H1 (cell line): ENCODE measurements at regions not wholly inside any gene's neighbourhood (a gene's known extent, or its start where the extent isn't known, plus 50 kb on each side); places are given as distances from the start of the nearest gene placed in this dataset.

Experiments
- CTCF ChIA-PET: fragments of 300-600 bp; sonication (Branson Sonifier 250); formaldehyde crosslinking; loops from one replicate; lab custom pipeline; 2021; ENCODE audit not compliant: partially characterized antibody; lab: Charles Lee
- POLR2A ChIA-PET: fragments of 300-600 bp; sonication (Branson Sonifier 250); formaldehyde crosslinking; loops from one replicate; lab custom pipeline; 2021; ENCODE audit warnings: inconsistent platforms; ENCODE audit not compliant: partially characterized antibody; lab: Charles Lee
- DNase-seq, 2 experiments: peaks; one replicate each; pipeline versions ENCODE4 v3.0.0 to v3.0.0-alpha.2; 2010 to 2022; ENCODE audit warnings: low spot score in 2 of 2, low read depth in 1 of 2, mixed read lengths in 1 of 2
- FAIRE-seq: peaks from 2 replicates; lab custom pipeline; 2011; peaks lifted over from hg19 to GRCh38; lab: Jason Lieb, UNC
- H2AFZ ChIP-seq: 2 replicates; pipeline ENCODE4 v1.8.1; 2012; ENCODE audit warnings: low read length, inconsistent platforms
- H2AK5ac ChIP-seq: 2 replicates; pipeline ENCODE4 v1.6.1; 2013; ENCODE audit warnings: low read depth, low read length
- H2BK120ac ChIP-seq: replicated peaks from 2 replicates; pipeline ENCODE3; 2013; ENCODE audit warnings: low read depth, low read length, inconsistent platforms
- H2BK12ac ChIP-seq: 2 replicates; pipeline ENCODE4 v1.6.1; 2013; ENCODE audit warnings: low read depth, low read length
- H2BK15ac ChIP-seq: 2 replicates; pipeline ENCODE4 v1.6.1; 2013; ENCODE audit warnings: low read length
- H2BK20ac ChIP-seq: 2 replicates; pipeline ENCODE4 v1.6.1; 2013; ENCODE audit warnings: low read length
- H2BK5ac ChIP-seq: 2 replicates; pipeline ENCODE4 v1.6.1; 2013; ENCODE audit warnings: low read depth, low read length
- H3K14ac ChIP-seq: 2 replicates; pipeline ENCODE4 v1.6.1; 2013; ENCODE audit warnings: inconsistent platforms; ENCODE audit not compliant: insufficient read length
- H3K18ac ChIP-seq: 2 replicates; pipeline ENCODE4 v1.6.1; 2013; ENCODE audit warnings: low read length; ENCODE audit errors: extremely low read depth
- H3K23ac ChIP-seq: 2 replicates; pipeline ENCODE4 v1.6.1; 2013; ENCODE audit warnings: inconsistent platforms; ENCODE audit not compliant: insufficient read length
- H3K23me2 ChIP-seq: 2 replicates; pipeline ENCODE4 v1.6.1; 2013; ENCODE audit warnings: low read depth, low read length
- H3K27ac ChIP-seq: 2 replicates; pipeline ENCODE4 v1.6.1; 2011; ENCODE audit warnings: low read depth, low read length, inconsistent platforms
- H3K27me3 ChIP-seq, 4 experiments: replicated peaks in 1 of 4; 1 replicate in 1 of 4; 2 replicates in 3 of 4; pipeline versions ENCODE4 v1.6.1 to v1.8.1; 2011 to 2013; ENCODE audit warnings: low read length in 3 of 4, mild to moderate bottlenecking in 3 of 4, inconsistent platforms in 2 of 4, mixed read lengths in 2 of 4, moderate library complexity in 1 of 4; ENCODE audit not compliant: control insufficient read depth in 3 of 4, insufficient read depth in 3 of 4; ENCODE audit errors: extremely low read depth in 1 of 4
- H3K36me3 ChIP-seq, 4 experiments: 2 replicates each; pipeline versions ENCODE4 v1.6.1 to v1.8.1; 2011 to 2013; ENCODE audit warnings: mild to moderate bottlenecking in 4 of 4, low read length in 3 of 4, moderate library complexity in 2 of 4, control low read depth in 1 of 4, inconsistent platforms in 1 of 4; ENCODE audit not compliant: insufficient read depth in 4 of 4, control insufficient read depth in 2 of 4
- H3K4ac ChIP-seq: replicated peaks from 2 replicates; pipeline ENCODE3; 2013; ENCODE audit warnings: low read length, low read depth, mixed read lengths, inconsistent platforms; ENCODE audit not compliant: insufficient read length
- H3K4me1 ChIP-seq, 4 experiments: replicated peaks in 1 of 4; 1 replicate in 1 of 4; 2 replicates in 3 of 4; pipeline versions ENCODE4 v1.6.1 to v1.8.1; 2011 to 2013; ENCODE audit warnings: low read length in 3 of 4, inconsistent platforms in 2 of 4, mixed read lengths in 1 of 4; ENCODE audit not compliant: insufficient read depth in 4 of 4, control insufficient read depth in 3 of 4
- H3K4me2 ChIP-seq, 2 experiments: 2 replicates each; pipeline versions ENCODE4 v1.6.1 to v1.8.1; 2011 to 2013; ENCODE audit warnings: low read depth in 2 of 2, low read length in 2 of 2, control low read depth in 1 of 2, inconsistent platforms in 1 of 2, mild to moderate bottlenecking in 1 of 2; ENCODE audit not compliant: insufficient read depth in 1 of 2
- H3K4me3 ChIP-seq, 4 experiments: fragments of 200-600, 300-600 bp in 1 of 4; sonication (generic), shearing (Covaris generic), sonication (Bioruptor Twin) in 1 of 4; 2 replicates each; pipeline versions ENCODE4 v1.5.1 to v1.8.1; 2011 to 2016; ENCODE audit warnings: low read length in 4 of 4, low read depth in 3 of 4, control low read depth in 2 of 4, inconsistent platforms in 2 of 4, mild to moderate bottlenecking in 2 of 4, mixed read lengths in 1 of 4, moderate library complexity in 1 of 4; ENCODE audit not compliant: insufficient read depth in 2 of 4; ENCODE audit errors: extremely low read depth in 1 of 4
- H3K56ac ChIP-seq: replicated peaks from 2 replicates; pipeline ENCODE3; 2013; ENCODE audit warnings: low read depth, mild to moderate bottlenecking, mixed read lengths, low read length, inconsistent platforms; ENCODE audit not compliant: insufficient read length
- H3K79me1 ChIP-seq: 2 replicates; pipeline ENCODE4 v1.6.1; 2013; ENCODE audit warnings: low read depth, low read length, control low read depth
- H3K79me2 ChIP-seq, 2 experiments: 2 replicates each; pipeline versions ENCODE4 v1.6.1 to v1.8.1; 2012 to 2013; ENCODE audit warnings: low read length in 2 of 2, mild to moderate bottlenecking in 2 of 2, inconsistent platforms in 1 of 2; ENCODE audit not compliant: insufficient read depth in 2 of 2, control insufficient read depth in 1 of 2
- H3K9ac ChIP-seq, 4 experiments: replicated peaks in 1 of 4; 1 replicate in 1 of 4; 2 replicates in 3 of 4; pipeline versions ENCODE4 v1.6.1 to v1.8.1; 2011 to 2013; ENCODE audit warnings: low read depth in 3 of 4, low read length in 3 of 4, control low read depth in 2 of 4, mild to moderate bottlenecking in 2 of 4, moderate library complexity in 2 of 4, inconsistent platforms in 1 of 4; ENCODE audit errors: extremely low read depth in 1 of 4
- H3K9me3 ChIP-seq, 2 experiments: 2 replicates each; pipeline versions ENCODE4 v1.6.1 to v1.8.1; 2012 to 2013; ENCODE audit warnings: mild to moderate bottlenecking in 2 of 2, moderate library complexity in 2 of 2, control low read depth in 1 of 2, inconsistent platforms in 1 of 2, low read depth in 1 of 2, low read length in 1 of 2, mixed read lengths in 1 of 2; ENCODE audit not compliant: insufficient read depth in 2 of 2
- H4K20me1 ChIP-seq, 2 experiments: replicated peaks in 1 of 2; 2 replicates each; pipeline versions ENCODE3 to v1.8.1; 2011 to 2013; ENCODE audit warnings: inconsistent platforms in 2 of 2, low read length in 2 of 2, mild to moderate bottlenecking in 1 of 2; ENCODE audit not compliant: insufficient read depth in 2 of 2, control insufficient read depth in 1 of 2
- H4K5ac ChIP-seq: 2 replicates; pipeline ENCODE4 v1.6.1; 2013; ENCODE audit warnings: low read length, low read depth, mixed read lengths, inconsistent platforms; ENCODE audit not compliant: insufficient read length
- H4K8ac ChIP-seq: 2 replicates; pipeline ENCODE4 v1.8.0; 2013; ENCODE audit warnings: mild to moderate bottlenecking, moderate library complexity, low read length, inconsistent platforms; ENCODE audit not compliant: insufficient read depth; ENCODE audit errors: extremely low read depth
- H4K91ac ChIP-seq: replicated peaks from 2 replicates; pipeline ENCODE3; 2013; ENCODE audit warnings: low read length, mixed read lengths, inconsistent platforms; ENCODE audit not compliant: insufficient read length
- BRCA1 ChIP-seq: IDR thresholded peaks from 2 replicates; pipeline ENCODE4 v1.6.1; 2012; ENCODE audit warnings: low read depth, low read length, improper control_type of control experiment
- HDAC6 ChIP-seq: IDR thresholded peaks from one replicate; pipeline ENCODE4 v1.7.1; 2012; ENCODE audit warnings: low read depth, mild to moderate bottlenecking, inconsistent platforms, low read length, moderate library complexity
- KDM4A ChIP-seq: IDR thresholded peaks from one replicate; pipeline ENCODE4 v1.7.1; 2012; ENCODE audit warnings: low read depth, mild to moderate bottlenecking, moderate library complexity, low read length, inconsistent platforms; ENCODE audit not compliant: severe bottlenecking
- RXRA ChIP-seq: IDR thresholded peaks from 2 replicates; pipeline ENCODE4 v1.6.1; 2011; ENCODE audit warnings: low read depth, mild to moderate bottlenecking, low read length, moderate library complexity; ENCODE audit not compliant: insufficient read depth
- YY1 ChIP-seq: IDR thresholded peaks from 2 replicates; pipeline ENCODE4 v1.6.1; 2011; ENCODE audit warnings: low read depth, mild to moderate bottlenecking, low read length
- WGBS, 2 experiments: shearing (Covaris generic) in 1 of 2; methylation state at CpG; one replicate each; pipeline versions ENCODE4 v1.1.6 to v1.1.7; 2013 to 2015; ENCODE audit warnings: low lambda C conversion rate in 2 of 2, mixed read lengths in 2 of 2, inconsistent platforms in 1 of 2, low coverage in 1 of 2, missing lambda C conversion rate in 1 of 2; ENCODE audit not compliant: insufficient replicate concordance in 2 of 2, insufficient coverage in 1 of 2, insufficient read length in 1 of 2; ENCODE audit errors: extremely low coverage in 1 of 2, missing lambda C conversion rate in 1 of 2; 5-methylcytosine and 5-hydroxymethylcytosine counted together

DNA sequence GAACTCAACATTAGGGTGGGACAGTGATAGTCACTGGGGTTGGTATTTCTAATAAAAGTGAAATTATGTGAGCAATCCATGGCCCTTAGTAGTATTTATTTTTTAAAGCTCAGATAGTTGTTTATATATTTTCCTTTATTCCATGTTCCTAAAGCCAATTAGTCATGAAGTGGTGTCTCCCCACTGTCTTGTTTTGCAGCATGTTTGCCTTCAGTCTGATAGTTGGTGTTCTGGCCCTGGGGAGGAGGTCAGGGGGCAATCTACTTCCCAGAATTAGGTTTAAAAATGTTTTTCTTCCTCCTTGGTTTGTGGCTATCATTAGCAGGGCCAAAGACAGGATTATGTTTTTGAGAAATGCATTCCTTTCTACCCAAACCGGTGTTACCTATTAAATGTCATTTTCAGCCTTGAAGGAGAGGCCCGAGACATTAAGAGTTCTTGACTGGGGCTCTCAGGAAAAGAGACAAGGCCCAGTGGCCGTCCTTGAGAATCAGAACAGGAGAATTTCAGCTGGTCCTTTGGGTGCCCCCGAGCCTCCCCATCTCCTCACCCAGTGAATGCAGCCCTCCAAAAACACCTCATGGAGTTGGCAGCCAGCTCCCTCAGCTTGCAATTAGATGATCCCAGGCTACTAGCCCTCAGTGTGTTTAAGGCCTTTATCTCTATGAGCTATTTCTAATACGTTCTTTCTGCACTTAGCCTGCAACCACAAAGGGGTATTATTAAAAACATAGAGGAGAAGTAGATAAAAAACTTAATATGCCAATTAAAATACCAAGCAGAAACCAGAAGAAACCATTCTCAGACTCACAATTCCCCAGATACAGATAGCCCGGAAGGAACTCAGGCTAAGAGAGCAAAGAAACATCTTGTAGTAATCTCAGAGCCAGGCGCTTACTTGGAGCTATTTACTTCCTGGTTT, 71.3 kb upstream of the NGF start:
- Histone ChIP-seq H3K79me1 (no peaks in the 10 kb centered on the region), H3K14ac (no peak overlapping the region), H3K79me2 (no peaks in the 10 kb centered on the region), H4K5ac (no peak overlapping the region), H3K4me2 (no peak overlapping the region), H2BK20ac (no peak overlapping the region), H3K4me3 (no peak overlapping the region), H4K8ac (no peak overlapping the region), H3K27ac (no peak overlapping the region), H2BK5ac (no peak overlapping the region), H3K18ac (no peak overlapping the region), H2AK5ac (no peak overlapping the region), H3K9ac (no peak overlapping the region), H3K27me3 (no peaks in the 10 kb centered on the region), H4K20me1 (no peaks in the 10 kb centered on the region), H2BK120ac (no peak overlapping the region), H3K4me1 (no peaks in the 10 kb centered on the region), H3K4ac (no peak overlapping the region), H3K23me2 (no peaks in the 10 kb centered on the region), H2BK12ac (no peak overlapping the region), H3K36me3 (no peaks in the 10 kb centered on the region), H3K56ac (no peak overlapping the region), H3K9me3 (no peaks in the 10 kb centered on the region), H4K91ac (no peak overlapping the region), H3K23ac (no peak overlapping the region), H2BK15ac (no peak overlapping the region), H2AFZ (no peak overlapping the region)
- no peak for FAIRE-seq
- no peak for DNase-seq
- ChIA-PET CTCF (interaction anchor here (0.5 to 1.5 kb wide), 3 partner anchors 7 to 226 kb away, joined by 3 to 6 read pairs (median 3); no protein-coding TSS in a partner anchor), POLR2A (no interaction called here)
- TF ChIP-seq KDM4A (no peak), HDAC6 (no peak), BRCA1 (no peak), RXRA (no peak), YY1 (no peak)
- 88% methylated on average over 7 of the region's 7 CpGs; no CpG with 5 or more reads in 1 of the 2 experiments for WGBS, 2 experiments
